NB4 (cell line): ENCODE measurements at regions not wholly inside any gene's neighbourhood (a gene's known extent, or its start where the extent isn't known, plus 50 kb on each side); places are given as distances from the start of the nearest gene placed in this dataset.
A peak's percentile ranks its signal among the peaks of the same experiment; 100 is the strongest.

Experiments
- POLR2A ChIP-seq: IDR thresholded peaks from 2 replicates; pipeline ENCODE4 v1.6.1; 2011; ENCODE audit warnings: mild to moderate bottlenecking; ENCODE audit not compliant: insufficient read length; ENCODE audit errors: extremely low read depth
- TF ChIP-seq, protein P1 (sequence below): IDR thresholded peaks from one replicate; pipeline ENCODE4 v1.5.1; 2012; ENCODE audit warnings: low read depth, low read length

DNA sequence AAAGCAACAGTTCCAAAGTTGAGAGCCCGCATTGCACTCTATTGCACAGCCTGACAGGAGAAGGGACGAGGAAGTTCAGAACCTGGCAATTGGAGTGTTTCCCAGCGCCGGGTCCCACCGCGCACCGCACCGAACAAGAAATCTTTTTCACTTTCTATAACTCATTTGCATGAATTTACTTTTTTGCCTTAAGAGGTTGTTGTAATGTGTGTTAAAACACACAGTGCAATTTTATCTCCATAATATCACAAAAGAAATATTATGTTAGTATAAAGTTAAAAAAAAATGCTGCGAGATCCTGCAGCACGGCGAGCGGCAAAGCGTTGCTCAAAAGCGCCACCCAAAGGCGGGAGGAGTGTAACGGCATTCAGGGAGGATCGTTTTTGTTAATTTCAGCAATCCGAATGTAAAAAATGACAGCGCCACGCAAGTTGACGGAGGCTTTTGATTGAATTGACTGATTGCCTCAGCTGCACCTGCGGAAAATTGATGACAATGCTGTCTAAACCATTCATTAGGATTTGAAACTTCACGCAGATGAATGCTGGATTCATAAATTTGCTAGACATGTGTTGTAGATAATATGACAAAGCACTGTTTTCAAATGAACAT lies 303.6 kb upstream of the ZNF507 start:
- TF ChIP-seq, protein P1, sequence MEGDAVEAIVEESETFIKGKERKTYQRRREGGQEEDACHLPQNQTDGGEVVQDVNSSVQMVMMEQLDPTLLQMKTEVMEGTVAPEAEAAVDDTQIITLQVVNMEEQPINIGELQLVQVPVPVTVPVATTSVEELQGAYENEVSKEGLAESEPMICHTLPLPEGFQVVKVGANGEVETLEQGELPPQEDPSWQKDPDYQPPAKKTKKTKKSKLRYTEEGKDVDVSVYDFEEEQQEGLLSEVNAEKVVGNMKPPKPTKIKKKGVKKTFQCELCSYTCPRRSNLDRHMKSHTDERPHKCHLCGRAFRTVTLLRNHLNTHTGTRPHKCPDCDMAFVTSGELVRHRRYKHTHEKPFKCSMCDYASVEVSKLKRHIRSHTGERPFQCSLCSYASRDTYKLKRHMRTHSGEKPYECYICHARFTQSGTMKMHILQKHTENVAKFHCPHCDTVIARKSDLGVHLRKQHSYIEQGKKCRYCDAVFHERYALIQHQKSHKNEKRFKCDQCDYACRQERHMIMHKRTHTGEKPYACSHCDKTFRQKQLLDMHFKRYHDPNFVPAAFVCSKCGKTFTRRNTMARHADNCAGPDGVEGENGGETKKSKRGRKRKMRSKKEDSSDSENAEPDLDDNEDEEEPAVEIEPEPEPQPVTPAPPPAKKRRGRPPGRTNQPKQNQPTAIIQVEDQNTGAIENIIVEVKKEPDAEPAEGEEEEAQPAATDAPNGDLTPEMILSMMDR: peak; percentile 59
- no peak for TF ChIP-seq POLR2A
